ENCODE measurements at regions not wholly inside any gene's neighbourhood (a gene's known extent, or its start where the extent isn't known, plus 50 kb on each side); places are given as distances from the start of the nearest gene placed in this dataset.

GRCh38 chr10:128632694-128633093 is 506.5 kb upstream of the MKI67 start:
- TF ChIP-seq EZH2 (IDR thresholded peaks at IDR 0.05; ENCODE audit: borderline replicate concordance, low read depth, low read length, severe bottlenecking) (no peak), CTCF (IDR thresholded peaks at IDR 0.05; ENCODE audit: borderline replicate concordance, extremely low read depth, low read length, poor library complexity, severe bottlenecking) (no peak)
